ENCODE measurements at regions not wholly inside any gene's neighbourhood (a gene's known extent, or its start where the extent isn't known, plus 50 kb on each side); places are given as distances from the start of the nearest gene placed in this dataset.
"Not testable (repeated sequence)": the region's sequence is repeated elsewhere in the genome, so short reads cannot be mapped to it uniquely, and the experiment has no call there.

- not testable (repeated sequence) for DNase-seq (ENCODE audit: low spot score)
Observed at GRCh38 chr14:66278418-66278817, 207.8 kb upstream of the CCDC196 start.

- DNase-seq (ENCODE audit: low spot score) = peak; percentile 2
Observed at GRCh38 chr14:66281036-66281776, 205.0 kb upstream of the CCDC196 start.

- no peak for DNase-seq (ENCODE audit: low spot score)
Observed at GRCh38 chr14:66284346-66284745, 201.8 kb upstream of the CCDC196 start.

GRCh38 chr14:66288511-66288910 lies 197.7 kb upstream of the CCDC196 start:
- DNase-seq (ENCODE audit: low spot score) = no peak

- DNase-seq (ENCODE audit: low spot score) = no peak
Observed at GRCh38 chr14:66291756-66292155, 194.4 kb upstream of the CCDC196 start.

- no peak for DNase-seq (ENCODE audit: low spot score)
Observed at GRCh38 chr14:66293533-66294105, 192.6 kb upstream of the CCDC196 start.

GRCh38 chr14:66295386-66295785 lies 190.8 kb upstream of the CCDC196 start:
- no peak for DNase-seq (ENCODE audit: low spot score)

GRCh38 chr14:66300886-66301285 lies 185.3 kb upstream of the CCDC196 start:
- DNase-seq (ENCODE audit: low spot score) = no peak

- DNase-seq (ENCODE audit: low spot score) = no peak
Observed at GRCh38 chr14:66306101-66306500, 180.1 kb upstream of the CCDC196 start.

- DNase-seq (ENCODE audit: low spot score) = no peak
Observed at GRCh38 chr14:66311058-66311457, 175.1 kb upstream of the CCDC196 start.

GRCh38 chr14:66311990-66312389 lies 174.2 kb upstream of the CCDC196 start:
- no peak for DNase-seq (ENCODE audit: low spot score)

GRCh38 chr14:66312451-66312850 lies 173.7 kb upstream of the CCDC196 start:
- no peak for DNase-seq (ENCODE audit: low spot score)

GRCh38 chr14:66315098-66315497 lies 171.1 kb upstream of the CCDC196 start:
- no peak for DNase-seq (ENCODE audit: low spot score)

GRCh38 chr14:66315548-66315947 lies 170.6 kb upstream of the CCDC196 start:
- DNase-seq (ENCODE audit: low spot score) = no peak

- no peak for DNase-seq (ENCODE audit: low spot score)
Observed at GRCh38 chr14:66322564-66322963, 163.6 kb upstream of the CCDC196 start.

GRCh38 chr14:66330228-66330627 lies 155.9 kb upstream of the CCDC196 start:
- no peak for DNase-seq (ENCODE audit: low spot score)

GRCh38 chr14:66330916-66331315 lies 155.3 kb upstream of the CCDC196 start:
- DNase-seq (ENCODE audit: low spot score) = peak; percentile 2

GRCh38 chr14:66333293-66333692 lies 152.9 kb upstream of the CCDC196 start:
- not testable (repeated sequence) for DNase-seq (ENCODE audit: low spot score)

- DNase-seq (ENCODE audit: low spot score) = no peak
Observed at GRCh38 chr14:66341239-66341638, 144.9 kb upstream of the CCDC196 start.

- DNase-seq (ENCODE audit: low spot score) = no peak
Observed at GRCh38 chr14:66345986-66346385, 140.2 kb upstream of the CCDC196 start.

- no peak for DNase-seq (ENCODE audit: low spot score)
Observed at GRCh38 chr14:66351310-66351709, 134.9 kb upstream of the CCDC196 start.

GRCh38 chr14:66359500-66359899 lies 126.7 kb upstream of the CCDC196 start:
- peak; percentile 73 for DNase-seq (ENCODE audit: low spot score)

- no peak for DNase-seq (ENCODE audit: low spot score)
Observed at GRCh38 chr14:66360366-66360926, 125.7 kb upstream of the CCDC196 start.

- no peak for DNase-seq (ENCODE audit: low spot score)
Observed at GRCh38 chr14:66361013-66361412, 125.2 kb upstream of the CCDC196 start.
